GM19324 (cell line): ENCODE measurements at regions not wholly inside any gene's neighbourhood (a gene's known extent, or its start where the extent isn't known, plus 50 kb on each side); places are given as distances from the start of the nearest gene placed in this dataset.

Source experiments
- ATAC-seq: cut with Tn5 transposase; IDR thresholded peaks from one replicate; pipeline ENCODE4 v1.9.1; 2021; ENCODE audit warnings: mild to moderate bottlenecking, moderate library complexity; ENCODE audit not compliant: unreplicated experiment, low FRiP score

- no peak for ATAC-seq
These were observed 733.9 kb upstream of the ARGLU1 start for GRCh38 chr13:107301724-107302374.

DNA sequence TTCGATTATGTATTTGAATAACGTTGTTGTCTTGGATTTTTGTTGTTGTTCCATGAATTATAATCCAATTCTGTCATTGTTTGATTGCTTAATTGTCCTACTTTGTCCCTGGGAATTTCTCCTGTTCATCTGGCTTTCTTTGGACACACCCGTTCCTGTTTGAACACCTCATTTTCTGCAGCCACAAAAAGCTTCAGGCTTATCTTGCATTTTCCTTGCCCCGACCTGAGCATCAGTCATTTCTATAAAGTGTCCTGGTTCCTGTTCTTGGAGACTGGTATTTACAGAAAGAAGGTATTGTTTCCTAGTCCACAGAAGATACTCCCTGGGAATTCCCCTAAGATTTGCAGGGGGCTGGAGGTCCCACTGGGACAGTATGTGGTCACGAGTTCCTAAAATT, 731.8 kb upstream of the ARGLU1 start:
- no peak for ATAC-seq

- ATAC-seq: no peak
These were observed 728.9 kb upstream of the ARGLU1 start for GRCh38 chr13:107296804-107297203.

- no peak for ATAC-seq
These were observed 727.6 kb upstream of the ARGLU1 start for GRCh38 chr13:107295416-107296140.

DNA sequence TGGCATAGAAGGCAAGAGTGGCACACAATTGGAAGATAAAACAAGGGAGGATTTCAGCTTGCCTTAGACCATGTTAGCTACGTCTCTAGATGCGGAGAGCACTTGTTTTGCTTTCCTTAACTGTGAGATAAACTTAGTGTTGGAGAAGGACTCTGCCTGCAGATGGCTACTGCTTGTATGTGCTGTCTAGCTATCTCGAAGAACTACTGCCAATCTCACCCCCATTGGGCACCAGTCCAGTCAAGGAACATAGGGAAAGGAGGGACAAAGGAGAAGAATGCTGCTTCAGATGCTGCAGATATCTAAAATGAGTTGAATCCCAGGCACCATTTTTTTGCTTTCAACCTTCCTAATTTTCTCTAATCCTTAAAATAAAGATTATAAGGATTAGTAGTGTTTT, 726.0 kb upstream of the ARGLU1 start:
- ATAC-seq: no peak

- ATAC-seq: no peak
These were observed 723.9 kb upstream of the ARGLU1 start for GRCh38 chr13:107291875-107292274.

DNA sequence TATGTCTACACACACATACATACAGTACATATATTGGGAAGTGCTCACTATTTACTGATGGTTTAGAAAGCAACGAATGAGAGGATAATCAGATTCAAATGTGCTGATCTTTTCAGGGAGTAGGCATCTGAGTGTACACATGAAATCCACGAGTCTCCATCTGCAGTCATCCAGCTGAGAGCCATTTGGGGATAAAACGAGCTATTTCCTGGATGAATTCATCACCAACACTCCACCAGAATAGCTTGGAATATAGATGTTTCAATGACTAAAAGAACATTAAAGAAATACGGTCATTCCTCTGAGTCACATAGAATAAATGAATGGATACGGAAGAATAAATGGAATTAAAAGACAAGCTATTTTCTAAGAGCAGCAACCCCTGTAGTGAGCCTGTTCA, 721.6 kb upstream of the ARGLU1 start:
- ATAC-seq: no peak

- ATAC-seq: no peak
These were observed 716.2 kb upstream of the ARGLU1 start for GRCh38 chr13:107284173-107284572.

DNA sequence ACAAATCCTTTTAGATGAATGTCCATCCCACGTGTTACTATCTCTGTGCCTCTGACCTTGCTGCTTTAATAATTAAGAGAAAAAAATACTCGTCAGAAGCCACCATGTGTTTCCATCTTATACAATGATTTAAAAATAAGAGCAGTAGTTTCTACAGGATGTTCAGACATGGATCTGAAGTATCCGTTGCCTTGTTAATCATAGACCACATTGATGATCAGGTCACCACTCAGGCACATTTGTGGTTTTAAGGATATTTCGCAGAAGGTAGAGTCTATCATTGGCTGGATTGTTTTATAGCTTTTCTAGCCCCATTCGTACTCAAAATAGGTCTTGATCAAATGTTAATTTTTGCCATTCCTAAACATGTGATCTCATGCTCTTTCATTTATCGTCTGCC, 710.0 kb upstream of the ARGLU1 start:
- no peak for ATAC-seq

DNA sequence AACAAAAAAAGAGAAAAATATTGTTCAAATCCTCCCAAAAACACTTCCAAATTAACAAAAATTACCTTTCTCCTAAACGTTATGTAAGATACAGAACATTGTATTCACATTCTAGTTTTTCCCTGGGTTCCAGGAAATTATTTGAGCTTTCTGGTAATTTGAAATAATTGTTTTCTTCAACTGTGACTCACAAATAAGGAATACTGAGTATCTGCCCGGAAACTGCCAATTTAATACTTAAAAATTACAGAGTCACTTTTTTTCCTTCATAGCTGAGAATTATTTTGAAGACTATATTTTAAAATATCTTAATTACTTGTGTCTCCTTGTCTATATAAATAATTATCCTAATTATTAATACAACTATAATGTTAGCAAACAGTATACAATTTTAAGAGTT, 709.0 kb upstream of the ARGLU1 start:
- no peak for ATAC-seq

GRCh38 chr13:107275945-107276614, 708.1 kb upstream of the ARGLU1 start:
- no peak for ATAC-seq

DNA sequence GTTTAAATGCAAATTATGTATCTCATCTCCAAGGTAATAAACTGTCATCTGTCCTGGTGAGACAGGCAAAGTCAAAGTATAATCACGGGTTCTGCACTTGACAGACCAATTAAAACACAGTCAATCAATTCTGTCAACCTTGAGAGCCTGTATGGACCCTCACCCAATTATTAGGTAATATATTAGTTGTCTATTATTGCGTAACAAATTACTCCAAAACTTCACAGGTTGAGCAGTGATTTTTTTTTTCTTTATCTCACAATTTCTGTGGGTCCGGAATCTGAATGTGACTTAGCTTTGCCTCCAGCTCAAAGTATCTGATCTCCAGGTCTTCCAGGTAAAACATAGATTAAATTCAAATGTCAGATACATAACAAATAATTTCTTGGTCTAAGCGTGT, 707.4 kb upstream of the ARGLU1 start:
- ATAC-seq: no peak

GRCh38 chr13:107271227-107271626, 703.3 kb upstream of the ARGLU1 start:
- no peak for ATAC-seq

DNA sequence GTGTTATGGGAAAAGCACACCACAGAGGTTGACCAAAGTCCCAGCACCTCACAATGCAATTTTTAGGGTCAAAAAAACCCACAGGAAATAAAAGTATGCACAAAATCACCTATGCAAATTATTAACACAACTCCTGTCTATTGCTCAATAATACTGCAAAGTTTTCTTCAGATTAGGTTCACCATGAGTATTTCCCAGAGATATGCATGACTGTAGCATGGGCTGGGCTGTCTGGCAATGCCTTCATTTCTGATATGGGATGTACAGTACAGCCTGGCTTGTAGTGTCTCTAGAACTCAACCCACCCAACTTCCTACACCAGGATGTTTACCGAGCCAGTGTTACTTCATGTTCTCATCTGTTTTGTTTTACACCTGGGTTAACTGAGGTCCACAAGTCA, 698.7 kb upstream of the ARGLU1 start:
- ATAC-seq: no peak

GRCh38 chr13:107258599-107259187, 690.8 kb upstream of the ARGLU1 start:
- ATAC-seq: no peak

DNA sequence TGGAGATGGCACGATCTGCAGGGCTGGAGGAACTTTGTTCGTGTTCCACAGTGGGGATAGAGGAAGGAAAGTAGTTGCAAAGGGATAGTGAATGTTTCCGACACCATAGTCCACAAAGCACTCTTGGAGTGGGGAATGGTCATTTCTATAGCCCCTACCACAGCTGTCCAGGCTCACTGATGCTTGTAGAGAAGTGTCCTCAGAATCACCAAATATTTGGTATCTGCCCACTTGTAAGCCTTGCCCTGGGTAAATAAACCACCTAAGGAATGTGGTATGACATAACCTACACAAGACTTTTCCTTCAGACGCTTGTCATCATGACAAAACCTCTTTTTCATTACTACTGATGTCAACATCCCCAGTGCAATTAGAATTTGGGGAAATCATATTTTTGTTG, 686.5 kb upstream of the ARGLU1 start:
- no peak for ATAC-seq

GRCh38 chr13:107252428-107252827, 684.5 kb upstream of the ARGLU1 start:
- ATAC-seq: no peak

DNA sequence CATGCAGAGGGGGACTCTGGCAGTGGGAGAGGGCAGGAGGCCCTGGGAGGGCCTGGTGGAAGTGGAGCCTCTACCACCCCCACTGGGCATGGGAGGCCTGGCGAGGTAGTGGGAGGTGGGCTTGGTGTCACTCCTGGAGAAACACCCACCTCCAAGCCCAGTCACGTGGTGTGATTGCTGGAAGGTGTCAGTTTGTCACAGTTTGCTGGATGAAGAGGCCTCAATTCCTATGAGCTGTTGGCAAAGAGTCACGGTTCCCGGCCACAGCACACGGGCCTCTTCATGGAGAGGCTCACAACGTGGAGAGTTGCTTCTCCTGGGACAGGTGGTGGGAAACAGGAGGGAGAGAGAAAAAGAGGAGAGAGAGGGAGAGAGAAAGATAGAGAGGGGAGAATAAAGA, 684.1 kb upstream of the ARGLU1 start:
- no peak for ATAC-seq

DNA sequence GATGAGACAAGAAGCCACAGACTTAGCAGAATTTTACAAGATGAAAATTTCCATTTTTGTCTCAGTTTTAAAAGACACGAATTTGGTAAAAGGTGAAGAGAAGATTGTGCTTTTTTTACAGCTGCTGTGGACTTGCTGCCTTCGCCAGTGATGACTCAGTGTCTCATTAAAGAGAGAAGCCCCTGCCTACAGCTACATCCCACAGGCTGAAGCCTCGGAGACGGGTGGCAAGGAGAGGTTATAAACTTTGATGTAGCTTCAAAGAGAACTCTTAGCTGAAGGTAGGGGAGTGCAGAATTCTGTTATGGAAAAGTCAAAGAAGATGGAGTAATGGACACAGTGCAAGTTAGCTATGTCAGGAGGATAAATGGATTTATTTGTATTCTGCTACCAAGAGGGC, 683.4 kb upstream of the ARGLU1 start:
- no peak for ATAC-seq

- no peak for ATAC-seq
These were observed 682.7 kb upstream of the ARGLU1 start for GRCh38 chr13:107250628-107251027.

- no peak for ATAC-seq
These were observed 676.3 kb upstream of the ARGLU1 start for GRCh38 chr13:107244241-107244640.
